Thyroid gland (tissue), 4 donors: ENCODE measurements at regions not wholly inside any gene's neighbourhood (a gene's known extent, or its start where the extent isn't known, plus 50 kb on each side); places are given as distances from the start of the nearest gene placed in this dataset.

Source experiments
- DNase-seq, 2 donors: peaks; one replicate each; pipeline ENCODE4 v3.0.0-alpha.2; 2019
- H3K27ac ChIP-seq, 3 donors: fragments of 200-600 bp; sonication (generic); 1 replicate in 2 of 3; 2 replicates in 1 of 3; pipeline ENCODE4 v1.5.1; 2016 to 2019; ENCODE audit warnings: mild to moderate bottlenecking in 1 of 3, moderate library complexity in 1 of 3
- H3K27me3 ChIP-seq: fragments of 200-600 bp; sonication (generic); one replicate; pipeline ENCODE4 v1.5.1; 2019
- H3K36me3 ChIP-seq, 2 donors: fragments of 200-600 bp; sonication (generic); one replicate each; pipeline ENCODE4 v1.5.1; 2016 to 2019
- H3K4me1 ChIP-seq, 2 donors: fragments of 200-600 bp; sonication (generic); one replicate each; pipeline ENCODE4 v1.5.1; 2017 to 2019
- H3K4me3 ChIP-seq, 3 donors: fragments of 200-600 bp; sonication (generic); replicated peaks in 1 of 3; 1 replicate in 2 of 3; 2 replicates in 1 of 3; pipeline ENCODE4 v1.5.1; 2016; ENCODE audit warnings: mild to moderate bottlenecking in 1 of 3
- H3K9me3 ChIP-seq: fragments of 200-600 bp; sonication (generic); one replicate; pipeline ENCODE4 v1.5.1; 2017
- POLR2A ChIP-seq, 2 donors: fragments of 450-650 bp; IDR thresholded peaks; one replicate each; pipeline ENCODE4 v1.6.1; 2017; ENCODE audit warnings: antibody characterized with exemption in 2 of 2, mild to moderate bottlenecking in 2 of 2, moderate library complexity in 1 of 2
- WGBS, 2 donors: methylation state at CpG; one replicate each; pipeline ENCODE4 v1.1.5; 2017; 5-methylcytosine and 5-hydroxymethylcytosine counted together
- intact Hi-C: fragments of 100-400 bp; cut with DNase I; formaldehyde crosslinking; loops from one replicate; pipeline ENCODE4 v1.15.1; 2023
- TF ChIP-seq, protein P1 (sequence below), 6 experiments: fragments of 200-600 bp in 3 of 6; fragments of 450-650 bp in 3 of 6; sonication (generic) in 3 of 6; IDR thresholded peaks; one replicate each; pipeline ENCODE4 v1.5.1; 2016 to 2019; ENCODE audit warnings: antibody characterized with exemption in 6 of 6, mild to moderate bottlenecking in 2 of 6, inconsistent platforms in 1 of 6, moderate library complexity in 1 of 6

- no peak for DNase-seq
Measured at GRCh38 chr18:78151234-78151633, 828.4 kb upstream of the SALL3 start.

DNA sequence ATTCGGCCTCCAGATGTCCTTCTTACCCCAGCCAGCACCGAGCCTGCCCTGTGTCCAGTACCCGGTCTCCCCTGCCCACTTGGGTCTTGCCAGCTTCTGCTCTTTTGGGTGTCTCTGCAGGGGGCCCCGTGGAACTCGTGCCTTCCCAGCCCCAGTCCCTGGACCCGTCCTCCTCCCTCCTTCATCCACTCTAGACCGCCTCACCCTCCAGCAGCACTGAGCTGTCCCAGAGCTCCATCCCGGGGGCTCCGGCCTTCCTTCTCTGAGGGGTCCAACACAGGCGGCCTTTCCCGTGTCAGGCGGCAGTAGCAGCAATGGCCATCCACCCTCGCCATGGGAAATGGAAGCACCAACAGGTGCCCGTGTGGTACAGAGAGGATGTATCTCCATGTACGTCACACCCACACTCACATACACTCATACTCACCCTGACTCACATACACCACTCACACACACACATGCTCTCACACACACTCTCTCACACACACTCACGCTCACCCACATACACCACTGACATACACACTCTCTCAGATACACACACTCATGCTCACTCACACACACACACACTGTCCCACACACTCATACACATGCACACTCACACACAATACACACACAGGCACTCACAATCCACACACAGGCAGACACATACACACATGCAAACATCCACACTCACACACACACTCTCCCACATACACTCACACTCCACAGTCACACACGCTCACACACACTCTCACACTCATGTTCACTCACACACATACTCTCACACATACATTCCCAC lies 827.5 kb upstream of the SALL3 start:
- no peaks in the 10 kb centered on the region for H3K9me3 ChIP-seq
- WGBS, 2 donors, result 89 to 92% methylated on average over 17 of the region's 17 CpGs
- intact Hi-C loops, result no loop called here
- H3K36me3 ChIP-seq, result no peaks in the 10 kb centered on the region
- H3K4me1 ChIP-seq, result no peaks in the 10 kb centered on the region
- H3K27me3 ChIP-seq, result no peaks in the 10 kb centered on the region
- H3K27ac ChIP-seq, result no peak overlapping the region
- TF ChIP-seq, protein P1, sequence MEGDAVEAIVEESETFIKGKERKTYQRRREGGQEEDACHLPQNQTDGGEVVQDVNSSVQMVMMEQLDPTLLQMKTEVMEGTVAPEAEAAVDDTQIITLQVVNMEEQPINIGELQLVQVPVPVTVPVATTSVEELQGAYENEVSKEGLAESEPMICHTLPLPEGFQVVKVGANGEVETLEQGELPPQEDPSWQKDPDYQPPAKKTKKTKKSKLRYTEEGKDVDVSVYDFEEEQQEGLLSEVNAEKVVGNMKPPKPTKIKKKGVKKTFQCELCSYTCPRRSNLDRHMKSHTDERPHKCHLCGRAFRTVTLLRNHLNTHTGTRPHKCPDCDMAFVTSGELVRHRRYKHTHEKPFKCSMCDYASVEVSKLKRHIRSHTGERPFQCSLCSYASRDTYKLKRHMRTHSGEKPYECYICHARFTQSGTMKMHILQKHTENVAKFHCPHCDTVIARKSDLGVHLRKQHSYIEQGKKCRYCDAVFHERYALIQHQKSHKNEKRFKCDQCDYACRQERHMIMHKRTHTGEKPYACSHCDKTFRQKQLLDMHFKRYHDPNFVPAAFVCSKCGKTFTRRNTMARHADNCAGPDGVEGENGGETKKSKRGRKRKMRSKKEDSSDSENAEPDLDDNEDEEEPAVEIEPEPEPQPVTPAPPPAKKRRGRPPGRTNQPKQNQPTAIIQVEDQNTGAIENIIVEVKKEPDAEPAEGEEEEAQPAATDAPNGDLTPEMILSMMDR (IDR thresholded peaks at IDR 0.05), result no peak
- TF ChIP-seq POLR2A (IDR thresholded peaks at IDR 0.05), result no peak
- no peak overlapping the region for H3K4me3 ChIP-seq
- DNase-seq, result no peak

More at GRCh38 chr18:78151234-78151633, 828.4 kb upstream of the SALL3 start:
- no peak for TF ChIP-seq POLR2A (IDR thresholded peaks at IDR 0.05)
- TF ChIP-seq, protein P1 (IDR thresholded peaks at IDR 0.05), result no peak
- H3K27ac ChIP-seq, result no peak overlapping the region
- no peaks in the 10 kb centered on the region for H3K4me1 ChIP-seq
- no peak overlapping the region for H3K4me3 ChIP-seq
- no peaks in the 10 kb centered on the region for H3K27me3 ChIP-seq
- 88 to 94% methylated on average over 9 of the region's 9 CpGs for WGBS, 2 donors
- intact Hi-C loops, result no loop called here
- no peaks in the 10 kb centered on the region for H3K36me3 ChIP-seq
- no peaks in the 10 kb centered on the region for H3K9me3 ChIP-seq

DNA sequence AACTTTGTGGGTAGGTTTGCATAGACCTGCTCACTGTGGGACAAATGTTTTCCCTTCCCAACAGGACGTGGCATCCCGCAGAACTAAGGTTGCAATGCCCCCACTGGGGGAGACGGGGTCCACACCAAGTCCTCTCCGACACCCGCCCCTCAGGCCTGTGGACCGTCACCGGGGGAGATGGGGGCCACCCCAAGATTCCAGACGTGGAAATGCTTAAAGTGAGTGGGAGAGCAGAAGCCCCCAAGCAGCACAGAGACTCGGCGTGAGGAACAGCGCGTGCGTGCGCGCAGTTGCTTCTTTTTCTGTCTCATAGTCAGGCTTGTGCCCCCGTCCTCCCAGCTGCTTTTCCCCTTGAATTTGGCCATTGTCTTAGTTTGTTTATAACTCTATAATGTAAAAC lies 826.3 kb upstream of the SALL3 start:
- H3K4me3 ChIP-seq, result no peak overlapping the region
- no peaks in the 10 kb centered on the region for H3K4me1 ChIP-seq
- H3K9me3 ChIP-seq, result no peaks in the 10 kb centered on the region
- intact Hi-C loops, result no loop called here
- H3K27me3 ChIP-seq, result no peaks in the 10 kb centered on the region
- WGBS, 2 donors, result 92 to 94% methylated on average over 16 of the region's 16 CpGs
- TF ChIP-seq POLR2A (IDR thresholded peaks at IDR 0.05), result no peak
- TF ChIP-seq, protein P1 (IDR thresholded peaks at IDR 0.05), result no peak
- no peak overlapping the region for H3K27ac ChIP-seq
- no peak for DNase-seq
- H3K36me3 ChIP-seq, result no peaks in the 10 kb centered on the region

DNA sequence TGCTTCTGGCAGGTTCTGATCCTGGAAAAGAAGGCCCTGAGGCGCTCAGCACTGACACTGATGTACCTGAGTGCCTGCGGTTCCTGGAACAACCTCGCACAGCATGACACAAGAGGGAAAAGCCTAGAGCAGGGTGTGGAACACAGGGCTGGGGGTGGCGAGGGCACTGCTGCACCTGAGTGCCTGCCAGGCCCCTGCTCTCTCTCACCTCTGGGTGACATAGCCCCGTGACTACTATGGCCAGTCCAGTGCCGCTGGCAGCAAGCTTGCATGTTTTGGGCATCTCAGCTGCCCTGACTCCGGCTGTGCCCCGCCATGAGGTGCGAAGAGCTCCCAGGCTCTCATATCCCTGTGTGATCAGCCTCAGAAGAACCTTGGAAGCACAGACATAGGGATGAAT lies 825.2 kb upstream of the SALL3 start:
- Histone ChIP-seq H3K4me3 (no peak overlapping the region), H3K27ac (no peak overlapping the region), H3K9me3 (no peaks in the 10 kb centered on the region), H3K36me3 (no peaks in the 10 kb centered on the region), H3K27me3 (no peaks in the 10 kb centered on the region), H3K4me1 (no peaks in the 10 kb centered on the region)
- intact Hi-C loops, result no loop called here
- DNase-seq, result no peak
- TF ChIP-seq, protein P1 (IDR thresholded peaks at IDR 0.05), result no peak
- no peak for TF ChIP-seq POLR2A (IDR thresholded peaks at IDR 0.05)
- 81 to 93% methylated on average over 8 of the region's 9 CpGs for WGBS, 2 donors

DNA sequence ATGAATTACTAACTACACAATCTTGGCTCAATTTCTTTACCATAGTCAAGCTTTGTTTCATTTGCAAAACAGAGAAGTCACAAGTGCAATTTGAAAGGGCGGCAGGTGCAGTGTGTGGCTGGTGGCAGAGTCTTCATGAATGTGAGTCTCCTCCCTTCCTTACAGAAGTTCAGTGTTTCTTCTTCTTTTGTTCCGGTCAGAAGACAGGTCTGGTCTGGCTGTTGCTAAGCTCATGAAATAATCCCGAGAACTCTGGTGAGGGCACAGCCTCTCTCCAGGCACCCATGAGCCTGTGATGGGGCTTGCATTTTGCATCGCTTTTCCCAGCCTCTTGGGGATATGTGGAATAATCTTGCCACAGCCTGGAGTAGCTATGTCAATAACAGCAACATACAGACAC lies 824.8 kb upstream of the SALL3 start:
- H3K4me3 ChIP-seq, result no peak overlapping the region
- 59 to 95% methylated on average over 4 of the region's 4 CpGs for WGBS, 2 donors
- intact Hi-C loops, result no loop called here
- H3K36me3 ChIP-seq, result no peaks in the 10 kb centered on the region
- no peak overlapping the region for H3K27ac ChIP-seq
- TF ChIP-seq, protein P1 (IDR thresholded peaks at IDR 0.05), result no peak
- no peak for TF ChIP-seq POLR2A (IDR thresholded peaks at IDR 0.05)
- no peak for DNase-seq
- H3K4me1 ChIP-seq, result no peaks in the 10 kb centered on the region
- no peaks in the 10 kb centered on the region for H3K9me3 ChIP-seq
- H3K27me3 ChIP-seq, result no peaks in the 10 kb centered on the region
